ENCODE measurements at regions not wholly inside any gene's neighbourhood (a gene's known extent, or its start where the extent isn't known, plus 50 kb on each side); places are given as distances from the start of the nearest gene placed in this dataset.

DNA sequence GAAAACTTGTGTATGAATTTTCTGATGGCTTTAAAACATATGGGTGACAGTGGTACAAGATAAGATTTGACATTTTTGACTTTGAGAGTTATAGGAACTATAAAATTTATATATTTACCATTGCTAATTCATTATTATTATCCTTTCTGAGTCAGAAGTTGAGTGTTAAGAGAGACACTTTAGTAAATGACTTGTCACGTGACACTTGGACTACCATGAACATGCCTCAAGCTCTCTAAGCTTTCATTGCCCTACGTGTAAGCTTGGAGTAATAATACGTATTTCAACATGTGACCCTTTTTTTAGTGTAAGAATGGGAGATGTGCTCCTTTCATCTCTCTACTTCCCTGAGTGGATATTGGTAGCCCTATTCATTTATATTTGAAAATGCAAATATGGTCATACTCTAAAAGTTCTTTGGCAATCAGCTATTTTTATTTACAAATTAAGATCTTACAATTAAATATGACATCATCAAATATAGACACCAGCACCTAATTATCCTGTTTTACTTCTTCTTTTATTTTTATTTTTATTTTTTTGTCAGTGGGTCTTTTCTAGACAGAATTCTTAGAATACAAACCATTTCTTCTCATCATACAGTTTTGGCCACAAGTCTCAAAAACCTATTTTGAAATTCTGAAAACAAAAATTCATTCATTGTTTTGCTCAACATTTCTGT, 837.0 kb downstream of the PDHA2 start:
- dilution Hi-C loops (cut with MboI; ENCODE audit: extremely low pct_ligation_motif_present, low sequenced_read_pairs), result no loop called here

More for the DNA sequence above, 837.0 kb downstream of the PDHA2 start:
- Histone ChIP-seq H3K4me1 (ENCODE audit: control insufficient read depth, extremely low read depth, insufficient read depth, low read length) (peaks cover 39% of the 10 kb centered on the region), H3K36me3 (ENCODE audit: control insufficient read depth in 2 of 2, extremely low read depth in 1 of 2, insufficient read depth in 2 of 2, low read length in 2 of 2) (no peaks in the 10 kb centered on the region), H4K20me1 (replicated peaks; ENCODE audit: control insufficient read depth, extremely low read depth, insufficient read depth, low read length) (no peaks in the 10 kb centered on the region), H3K4me3 (replicated peaks in 1 of 3; ENCODE audit: insufficient read depth in 1 of 3, low read depth in 1 of 3, low read length in 3 of 3) (no peak overlapping the region), H3K27me3 (ENCODE audit: control insufficient read depth in 2 of 2, insufficient read depth in 2 of 2, low read length in 2 of 2) (no peaks in the 10 kb centered on the region), H3K9ac (replicated peaks; ENCODE audit: extremely low read depth, insufficient read depth, low read length) (no peak overlapping the region), H3K79me2 (ENCODE audit: control insufficient read depth, insufficient read depth, low read length) (no peaks in the 10 kb centered on the region), H3K9me1 (replicated peaks; ENCODE audit: control insufficient read depth, extremely low read depth, insufficient read depth, low read length) (no peaks in the 10 kb centered on the region), H2AFZ (ENCODE audit: low read depth, low read length) (no peak overlapping the region), H3K27ac (ENCODE audit: insufficient read depth, low read depth, low read length) (peak overlapping the region; percentile 53), H3K9me3 (replicated peaks; ENCODE audit: control insufficient read depth, insufficient read depth, low read length) (no peaks in the 10 kb centered on the region), H3K4me2 (ENCODE audit: insufficient read depth, low read length) (peak overlapping the region; percentile 25)
- ChIA-PET POLR2A (no interaction called here), CTCF (interaction anchor here (1.0 kb wide), 1 partner anchor 15 kb away, joined by 3 read pairs; no protein-coding TSS in a partner anchor)
- no peak for FAIRE-seq
- BruUV-seq (replicated peaks), result no TSS peak
- no peak for DNase-seq (ENCODE audit: low read depth, low spot score)
- intact Hi-C loops (cut with micrococcal nuclease), result no loop called here
- TF ChIP-seq MYC (IDR thresholded peaks at IDR 0.05; ENCODE audit: low read depth, low read length) (no peak), POLR2AphosphoS5 (IDR thresholded peaks at IDR 0.05; ENCODE audit: insufficient read depth, low read depth, low read length) (no peak), GATA2 (IDR thresholded peaks at IDR 0.05; ENCODE audit: insufficient read depth, insufficient read length, low read depth, low read length) (no peak), EZH2 (IDR thresholded peaks at IDR 0.05; ENCODE audit: borderline replicate concordance, low read depth, low read length, severe bottlenecking) (no peak), JUN (IDR thresholded peaks at IDR 0.05; ENCODE audit: borderline replicate concordance, insufficient read depth, insufficient read length, low read depth) (no peak), POLR2A (IDR thresholded peaks at IDR 0.05; ENCODE audit: low read depth, low read length) (no peak), FOS (IDR thresholded peaks at IDR 0.05; ENCODE audit: borderline replicate concordance, insufficient read depth, low read length) (no peak)
- TF ChIP-seq, protein P1, sequence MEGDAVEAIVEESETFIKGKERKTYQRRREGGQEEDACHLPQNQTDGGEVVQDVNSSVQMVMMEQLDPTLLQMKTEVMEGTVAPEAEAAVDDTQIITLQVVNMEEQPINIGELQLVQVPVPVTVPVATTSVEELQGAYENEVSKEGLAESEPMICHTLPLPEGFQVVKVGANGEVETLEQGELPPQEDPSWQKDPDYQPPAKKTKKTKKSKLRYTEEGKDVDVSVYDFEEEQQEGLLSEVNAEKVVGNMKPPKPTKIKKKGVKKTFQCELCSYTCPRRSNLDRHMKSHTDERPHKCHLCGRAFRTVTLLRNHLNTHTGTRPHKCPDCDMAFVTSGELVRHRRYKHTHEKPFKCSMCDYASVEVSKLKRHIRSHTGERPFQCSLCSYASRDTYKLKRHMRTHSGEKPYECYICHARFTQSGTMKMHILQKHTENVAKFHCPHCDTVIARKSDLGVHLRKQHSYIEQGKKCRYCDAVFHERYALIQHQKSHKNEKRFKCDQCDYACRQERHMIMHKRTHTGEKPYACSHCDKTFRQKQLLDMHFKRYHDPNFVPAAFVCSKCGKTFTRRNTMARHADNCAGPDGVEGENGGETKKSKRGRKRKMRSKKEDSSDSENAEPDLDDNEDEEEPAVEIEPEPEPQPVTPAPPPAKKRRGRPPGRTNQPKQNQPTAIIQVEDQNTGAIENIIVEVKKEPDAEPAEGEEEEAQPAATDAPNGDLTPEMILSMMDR (IDR thresholded peaks at IDR 0.05; ENCODE audit: extremely low read depth in 1 of 2, insufficient read depth in 1 of 2, low read depth in 1 of 2, low read length in 2 of 2), result no peak
- TF ChIP-seq, protein P2, sequence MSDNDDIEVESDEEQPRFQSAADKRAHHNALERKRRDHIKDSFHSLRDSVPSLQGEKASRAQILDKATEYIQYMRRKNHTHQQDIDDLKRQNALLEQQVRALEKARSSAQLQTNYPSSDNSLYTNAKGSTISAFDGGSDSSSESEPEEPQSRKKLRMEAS (IDR thresholded peaks at IDR 0.05; ENCODE audit: insufficient read depth, insufficient read length), result no peak
